Breast epithelium (tissue), 3 donors: ENCODE measurements at regions not wholly inside any gene's neighbourhood (a gene's known extent, or its start where the extent isn't known, plus 50 kb on each side); places are given as distances from the start of the nearest gene placed in this dataset.

Experiments used
- POLR2A ChIP-seq: fragments of 450-650 bp; IDR thresholded peaks from one replicate; pipeline ENCODE4 v1.6.1; 2016; ENCODE audit warnings: antibody characterized with exemption, mild to moderate bottlenecking, moderate library complexity
- POLR2AphosphoS5 ChIP-seq, 3 donors: sonication (generic); formaldehyde crosslinking; IDR thresholded peaks; one replicate each; pipeline ENCODE4 v1.6.1; 2017; ENCODE audit warnings: antibody characterized with exemption in 3 of 3

GRCh38 chr5:106639488-106639887 lies 1031.2 kb downstream of the EFNA5 start:
- no peak for TF ChIP-seq POLR2A
- no peak for TF ChIP-seq POLR2AphosphoS5 (IDR thresholded peaks at IDR 0.05)
